Activated CD4-positive, alpha-beta T cell treated with anti-CD3 and anti-CD28 coated beads for 48 hours (primary cell): ENCODE measurements at regions not wholly inside any gene's neighbourhood (a gene's known extent, or its start where the extent isn't known, plus 50 kb on each side); places are given as distances from the start of the nearest gene placed in this dataset.

Experiments
- DNase-seq: peaks from one replicate; pipeline ENCODE4 v3.0.0-alpha.2; 2020

DNA sequence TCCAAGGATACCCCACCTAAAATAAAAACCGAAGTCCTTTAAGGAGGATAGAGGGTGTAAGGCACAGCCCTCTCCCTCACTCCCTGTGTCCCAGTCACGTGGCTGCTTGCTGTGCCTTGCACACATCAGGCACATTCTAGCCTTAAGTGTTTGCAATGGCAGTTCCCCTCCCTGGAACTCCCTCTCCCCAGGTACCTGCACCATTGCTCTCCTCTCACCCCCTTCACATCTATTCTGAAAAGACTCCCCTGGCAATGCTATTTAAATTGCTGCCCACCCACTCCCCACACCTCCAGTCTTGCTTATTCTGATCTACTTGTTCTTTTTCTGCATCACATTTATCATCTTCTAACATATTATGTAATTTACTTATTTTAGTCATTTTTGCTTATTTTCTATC lies 91.6 kb upstream of the LNX1 start:
- DNase-seq, result no peak

DNA sequence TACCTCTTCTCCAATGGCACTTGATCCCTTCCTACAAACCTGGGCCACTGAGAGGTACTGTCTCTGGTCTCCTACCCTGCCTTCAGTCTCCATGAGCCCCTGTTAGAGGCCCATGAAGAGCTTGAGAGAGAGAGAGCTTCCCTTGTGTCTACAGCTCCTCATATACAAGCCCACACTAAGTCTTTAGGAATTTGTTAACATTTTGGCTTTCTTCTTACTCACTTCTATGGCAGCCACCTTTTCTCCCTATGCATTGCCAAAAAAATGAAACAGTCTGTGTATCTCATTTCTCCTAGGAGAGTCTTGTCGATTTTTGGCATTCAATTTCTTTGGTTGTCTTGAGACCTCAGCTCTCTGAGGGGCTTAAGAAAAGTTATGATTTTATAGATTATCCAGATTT lies 90.9 kb upstream of the LNX1 start:
- no peak for DNase-seq

DNA sequence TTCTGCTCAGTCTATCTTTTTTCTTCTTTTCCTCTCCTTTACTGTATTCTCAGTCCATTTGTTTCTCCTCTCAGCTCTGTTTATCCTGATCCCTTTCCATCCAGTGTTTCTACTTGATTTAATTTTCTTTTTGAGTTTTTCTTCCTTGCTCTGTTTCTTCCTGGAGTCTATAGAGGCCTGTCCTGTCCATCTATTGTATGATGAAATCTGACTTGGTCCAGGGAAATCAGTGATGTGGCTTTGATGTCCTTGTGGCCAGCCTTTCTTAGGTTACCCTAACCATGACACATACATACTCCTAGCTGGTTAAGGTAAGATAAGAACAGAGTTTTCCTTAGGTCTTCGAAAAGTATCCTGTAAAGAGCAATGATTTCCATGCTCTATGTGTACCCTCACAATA lies 89.3 kb upstream of the LNX1 start:
- no peak for DNase-seq

DNA sequence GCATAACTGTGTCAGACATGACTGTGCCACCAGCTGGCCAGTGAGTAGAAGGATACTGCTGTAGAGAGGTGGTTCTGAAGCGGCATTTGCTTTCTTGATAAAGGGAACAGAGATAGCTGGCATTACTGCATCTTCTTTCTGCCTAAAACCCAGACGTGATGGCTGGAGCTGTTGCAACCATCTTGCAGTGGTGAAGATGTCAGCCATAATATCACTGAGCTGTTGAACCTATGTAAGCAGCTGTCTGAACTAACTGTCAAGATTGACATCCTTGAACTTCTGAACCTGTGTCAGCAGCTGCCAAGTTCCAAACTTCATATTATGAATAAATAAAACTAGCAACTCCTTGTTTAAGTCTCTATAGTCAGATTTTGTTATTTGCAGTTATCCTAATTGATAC lies 88.9 kb upstream of the LNX1 start:
- DNase-seq, result no peak

DNA sequence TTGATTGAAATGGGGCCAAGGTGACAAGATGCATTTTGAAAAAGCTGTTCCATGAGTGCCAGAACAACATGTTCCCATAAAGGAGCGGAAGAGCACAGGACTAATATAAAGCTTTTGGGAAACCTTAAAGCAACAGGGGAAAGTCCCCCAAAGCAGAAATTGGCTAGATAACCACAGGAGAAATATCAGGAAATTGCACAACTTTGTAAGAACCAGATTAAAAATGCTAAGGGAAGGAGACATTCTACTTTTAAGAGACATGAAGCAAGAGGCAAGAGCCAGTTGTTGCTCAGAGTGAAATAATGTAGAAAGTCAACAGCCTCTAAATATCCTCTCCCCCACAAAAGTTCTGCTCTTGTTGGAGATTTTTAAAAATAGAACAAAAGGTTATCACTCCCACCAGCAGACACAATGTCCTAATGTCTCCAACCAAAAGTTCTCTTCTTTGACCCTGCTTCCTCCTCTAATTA lies 85.2 kb upstream of the LNX1 start:
- no peak for DNase-seq

DNA sequence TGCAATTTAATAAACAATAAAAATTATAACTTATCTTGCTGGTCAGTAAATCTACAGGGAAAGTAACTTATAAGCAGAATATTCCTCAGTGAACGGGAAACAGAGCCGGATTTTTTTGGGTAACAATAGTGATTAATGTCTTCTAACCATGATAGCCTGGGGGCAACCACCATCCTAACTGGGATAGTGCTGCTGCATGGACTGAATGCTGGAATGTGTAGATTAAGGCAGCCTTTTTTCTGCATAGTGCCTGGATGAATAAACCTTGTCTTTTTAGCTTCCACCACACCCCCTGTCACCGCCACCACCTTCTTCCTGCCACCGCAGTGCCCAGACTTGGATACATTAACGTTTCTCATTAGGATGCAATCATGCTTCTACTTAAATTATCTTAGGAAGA lies 83.6 kb upstream of the LNX1 start:
- no peak for DNase-seq

DNA sequence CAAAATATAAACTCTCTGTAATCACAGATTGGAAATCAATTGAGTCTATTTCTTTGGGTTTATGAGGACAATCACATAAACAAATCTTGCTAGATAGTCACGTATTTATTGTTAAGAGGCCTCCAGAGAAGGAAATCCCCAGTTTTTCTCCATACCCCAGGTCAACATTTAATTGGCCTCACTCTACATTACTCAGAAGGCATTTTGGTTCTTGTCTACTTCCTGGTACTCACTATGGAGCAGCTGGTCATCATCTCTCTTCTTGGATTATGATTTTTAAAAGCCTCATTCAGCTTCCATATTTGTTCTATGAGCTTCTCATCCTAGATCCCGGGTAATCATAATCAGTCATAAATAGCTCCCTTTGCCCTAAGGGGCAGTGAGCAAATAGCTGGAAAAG lies 81.6 kb upstream of the LNX1 start:
- no peak for DNase-seq

DNA sequence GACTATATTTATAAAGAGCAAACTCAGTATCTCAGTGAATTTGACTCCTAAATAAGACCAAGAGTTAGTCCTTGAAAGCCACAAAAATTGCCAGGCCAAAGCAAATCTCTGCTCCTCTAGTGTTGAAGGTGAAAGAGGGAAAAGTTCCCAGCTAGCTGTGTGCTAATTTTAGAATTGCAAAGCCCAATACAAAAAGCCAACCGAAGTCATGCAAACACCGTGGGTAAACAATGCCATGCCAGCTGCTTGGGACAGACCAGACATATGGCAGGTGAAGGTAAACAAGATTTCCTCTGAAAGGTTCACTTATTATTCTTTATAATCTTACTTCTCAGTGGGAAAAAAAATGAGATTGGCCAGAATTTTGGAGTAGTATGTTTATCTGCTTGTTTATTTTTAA lies 80.5 kb upstream of the LNX1 start:
- no peak for DNase-seq

DNA sequence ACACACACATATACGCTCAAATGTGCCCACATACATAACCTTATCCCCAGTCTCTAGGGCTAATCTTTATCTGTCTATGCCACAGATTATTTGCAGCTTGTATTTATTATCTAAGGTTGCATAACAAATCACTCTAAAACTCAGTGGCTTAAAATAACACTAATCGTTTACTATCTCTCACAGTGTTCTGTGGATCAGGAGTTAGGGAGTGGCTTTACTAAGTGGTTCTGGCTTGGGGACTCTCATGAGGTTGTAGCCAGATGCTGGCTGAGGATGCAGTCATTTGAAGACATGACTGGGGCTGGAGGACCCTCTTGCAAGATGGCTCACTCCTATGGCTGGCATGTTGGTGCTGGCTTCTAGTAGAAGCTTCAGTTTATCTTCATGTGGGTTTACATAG lies 68.5 kb upstream of the LNX1 start:
- DNase-seq, result no peak

DNA sequence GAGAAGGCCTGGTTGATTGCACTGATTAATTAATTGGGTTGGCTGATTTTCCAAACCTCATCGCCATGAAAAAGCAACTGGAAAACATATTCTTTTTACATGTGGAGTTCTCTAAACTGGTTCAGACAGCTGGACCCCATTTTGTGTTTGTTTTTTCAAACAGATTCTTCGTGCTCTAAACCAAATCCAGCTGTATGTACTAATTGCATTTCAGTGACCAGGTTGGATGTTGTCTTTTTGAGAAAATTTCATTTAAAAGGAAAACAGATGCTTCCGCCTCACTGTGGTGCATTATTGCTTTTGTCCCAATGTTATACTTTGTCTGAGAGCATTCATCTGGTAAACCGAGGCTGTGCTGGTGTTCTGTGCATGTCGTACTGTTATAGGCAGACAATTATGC lies 67.8 kb upstream of the LNX1 start:
- no peak for DNase-seq

DNA sequence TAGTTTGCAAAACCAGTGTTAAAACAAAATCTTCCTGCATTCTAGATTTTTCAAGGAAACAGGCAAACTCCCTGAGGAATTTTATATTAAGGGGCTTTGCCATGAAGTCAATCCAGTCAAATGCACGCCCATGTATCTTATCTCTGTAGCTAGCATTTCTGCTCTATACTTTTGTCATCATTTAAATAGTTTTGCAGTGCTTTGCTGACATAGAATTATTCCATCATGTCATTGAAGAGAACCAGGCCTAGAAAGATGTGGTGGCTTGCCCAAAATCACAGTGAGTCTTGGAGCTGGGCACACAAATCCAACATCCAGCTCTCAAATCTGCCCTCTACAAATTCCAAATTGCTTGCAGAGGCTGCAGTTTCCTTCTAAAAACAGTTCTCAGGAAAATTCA lies 66.7 kb upstream of the LNX1 start:
- DNase-seq, result no peak

DNA sequence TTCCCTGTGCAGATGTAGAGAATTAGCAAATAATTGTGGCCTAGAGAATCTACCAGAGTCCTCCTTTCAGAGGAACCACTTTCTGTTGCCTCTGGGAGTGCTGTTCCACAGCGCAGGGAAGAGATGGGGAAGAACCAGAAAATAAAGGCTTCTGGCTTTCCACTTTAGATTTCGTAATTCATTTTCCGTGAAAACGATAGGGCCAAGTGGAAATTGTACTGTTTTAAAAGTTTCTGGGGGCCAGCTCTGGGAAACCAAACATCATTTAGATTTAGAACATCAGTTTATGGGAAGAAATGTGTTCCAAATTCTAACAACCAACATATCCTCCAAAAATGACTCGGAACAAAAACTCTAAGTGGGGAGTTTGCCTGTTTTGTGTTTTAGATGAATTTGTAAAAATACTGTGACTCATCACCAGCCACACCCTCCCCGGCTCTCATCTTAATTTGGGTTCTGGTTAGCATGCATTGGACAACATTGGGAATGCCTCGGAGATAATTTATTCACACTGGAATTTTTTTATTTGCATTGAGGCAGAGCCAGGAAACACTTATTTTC lies 65.2 kb upstream of the LNX1 start:
- no peak for DNase-seq

DNA sequence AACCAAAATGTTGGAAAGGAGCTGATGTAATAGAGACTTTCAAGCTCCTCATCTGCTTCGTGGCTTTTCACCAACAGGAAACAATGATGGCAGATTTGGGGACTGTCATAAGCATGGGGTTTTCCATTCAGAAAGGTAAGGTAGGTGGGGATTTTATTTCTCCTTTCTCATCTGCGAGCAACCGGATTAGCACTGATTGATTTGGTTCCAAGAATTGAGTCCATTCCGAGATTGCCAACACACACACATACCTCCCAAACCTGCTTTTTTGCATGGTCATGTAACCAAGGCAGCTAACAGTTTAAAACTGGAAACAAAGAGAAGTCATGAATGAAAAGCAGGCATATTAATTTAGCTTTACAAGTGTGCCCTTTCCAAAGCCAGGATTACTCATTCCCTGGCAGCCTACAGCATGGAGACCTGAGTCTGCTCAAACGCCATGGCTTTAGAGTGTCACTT lies 63.0 kb upstream of the LNX1 start:
- no peak for DNase-seq

DNA sequence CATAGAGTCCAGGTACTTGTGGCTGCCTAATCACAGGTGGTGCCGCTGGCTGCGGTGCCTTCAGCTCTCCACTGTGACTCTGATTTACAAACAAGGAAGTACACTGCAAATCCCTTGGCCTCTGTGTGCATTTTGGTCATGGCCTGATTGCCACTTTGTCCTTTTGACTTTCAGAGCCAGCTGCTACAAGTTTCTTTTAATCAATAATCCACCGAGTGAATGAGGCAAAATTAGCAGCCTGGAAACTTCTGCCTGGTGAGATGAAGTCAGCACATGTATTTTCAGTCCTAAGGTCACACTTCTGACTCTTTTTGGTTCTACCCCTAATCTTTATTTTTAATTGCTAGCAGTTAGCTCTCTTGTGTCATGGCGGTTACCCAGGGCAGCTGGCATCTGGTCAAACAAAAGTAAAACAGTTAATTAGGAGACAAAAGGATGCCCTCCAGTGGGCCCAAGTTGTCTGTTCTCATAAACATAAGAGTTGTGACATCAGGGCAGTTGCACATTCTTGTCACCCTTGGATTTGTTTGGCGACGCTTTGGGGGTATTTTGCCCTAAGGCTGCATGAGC lies 62.3 kb upstream of the LNX1 start:
- no peak for DNase-seq

DNA sequence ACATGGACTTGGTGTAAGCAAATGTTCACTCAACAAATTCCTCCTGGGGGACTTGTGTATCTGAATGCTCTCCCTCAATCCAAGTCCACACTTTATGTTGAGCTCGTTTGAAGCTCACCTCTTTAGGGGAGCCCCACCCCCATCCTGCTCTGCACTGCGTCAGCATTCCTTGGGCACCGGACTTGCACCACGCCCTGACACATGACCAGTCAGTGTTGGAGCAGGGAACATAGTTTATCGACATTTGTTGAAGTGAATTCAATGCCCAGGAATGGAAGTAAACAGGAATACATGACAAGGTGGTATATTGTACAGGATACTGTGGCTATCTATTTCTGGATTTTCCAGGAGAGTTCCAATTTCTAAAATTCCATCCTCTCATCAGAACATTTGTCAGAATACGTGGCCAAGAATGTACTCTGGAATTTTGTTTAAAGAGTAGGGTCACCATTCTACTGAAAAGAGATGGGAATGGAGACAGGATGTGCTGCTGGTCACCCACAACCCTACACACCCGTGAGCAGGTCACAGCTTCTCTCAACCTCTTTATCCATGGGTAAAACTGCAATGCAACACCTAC lies 60.0 kb upstream of the LNX1 start:
- no peak for DNase-seq

DNA sequence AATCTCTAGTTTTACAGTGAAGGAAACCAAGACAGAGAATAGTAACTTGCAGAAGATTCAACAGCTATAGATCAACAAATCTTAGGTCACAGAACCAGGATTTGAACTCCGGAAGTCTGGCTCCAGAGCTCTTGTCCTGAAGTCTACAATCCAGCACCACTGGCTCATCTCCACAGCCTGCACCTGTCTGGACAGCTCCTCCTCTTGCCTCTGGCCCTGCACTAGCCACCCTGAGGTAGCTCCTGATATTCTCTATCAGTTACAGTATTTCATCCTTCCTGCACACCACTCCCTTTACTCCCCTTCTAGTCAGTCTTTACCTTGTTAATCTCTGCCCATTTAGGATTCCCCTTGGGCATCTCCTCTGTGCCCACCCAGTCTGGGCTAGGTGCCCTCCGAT lies 58.1 kb upstream of the LNX1 start:
- no peak for DNase-seq

DNA sequence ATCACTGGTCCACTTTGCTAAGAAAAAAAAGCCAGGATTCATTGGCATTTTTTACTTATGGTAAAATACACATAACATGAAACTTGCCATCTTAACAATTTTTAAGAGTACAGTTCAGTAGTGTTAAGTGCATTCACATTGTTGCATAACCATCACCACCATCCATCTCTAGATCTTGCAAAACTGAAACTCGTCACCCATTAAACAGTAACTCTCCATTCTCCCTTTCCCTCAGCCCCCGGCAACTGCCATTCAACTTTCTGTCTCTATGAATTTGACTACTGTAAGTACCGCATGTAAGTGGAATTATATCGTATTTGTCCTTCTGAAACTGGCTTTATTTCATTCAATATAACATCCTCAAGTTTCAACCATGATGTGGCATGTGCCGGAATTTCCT lies 56.3 kb upstream of the LNX1 start:
- DNase-seq, result no peak

DNA sequence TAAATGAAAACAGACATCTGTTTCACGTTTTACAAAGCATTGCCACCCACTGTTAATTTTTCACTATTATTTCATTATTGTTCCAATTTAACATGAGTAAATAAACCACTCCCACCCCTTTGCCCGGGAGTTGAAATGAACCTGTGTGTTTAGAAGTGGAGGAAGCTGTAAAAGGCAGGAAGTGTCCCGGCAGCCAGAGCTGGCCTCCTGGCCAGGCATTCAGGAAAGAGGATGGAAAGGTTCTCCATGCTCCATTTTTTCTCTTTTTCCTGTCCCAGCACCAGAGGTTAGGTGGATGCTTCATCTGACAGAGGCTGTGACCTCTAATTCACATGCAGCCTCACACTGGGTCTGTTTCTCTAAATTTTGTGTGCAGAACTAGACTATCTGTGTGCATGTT lies 55.5 kb upstream of the LNX1 start:
- DNase-seq, result no peak

DNA sequence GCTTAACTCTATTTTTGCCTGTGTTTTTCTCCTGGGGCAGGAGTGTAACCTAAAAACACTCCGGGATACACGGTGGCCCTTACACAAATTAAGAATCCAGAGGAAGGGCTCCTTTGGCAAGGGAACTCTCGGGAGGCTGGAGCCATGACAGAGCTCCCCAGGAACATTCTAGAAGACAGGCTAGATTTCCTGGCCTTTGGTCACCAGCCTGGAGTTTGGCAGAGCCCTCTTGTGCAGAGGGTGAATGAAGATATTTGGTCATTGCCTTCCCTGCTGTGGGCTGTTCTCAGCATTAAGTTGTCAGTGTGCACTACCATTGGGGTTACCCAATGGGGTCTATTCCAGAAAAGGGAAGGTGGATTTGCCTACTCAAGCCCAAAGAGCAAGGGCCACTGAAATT lies 53.8 kb upstream of the LNX1 start:
- DNase-seq, result no peak

DNA sequence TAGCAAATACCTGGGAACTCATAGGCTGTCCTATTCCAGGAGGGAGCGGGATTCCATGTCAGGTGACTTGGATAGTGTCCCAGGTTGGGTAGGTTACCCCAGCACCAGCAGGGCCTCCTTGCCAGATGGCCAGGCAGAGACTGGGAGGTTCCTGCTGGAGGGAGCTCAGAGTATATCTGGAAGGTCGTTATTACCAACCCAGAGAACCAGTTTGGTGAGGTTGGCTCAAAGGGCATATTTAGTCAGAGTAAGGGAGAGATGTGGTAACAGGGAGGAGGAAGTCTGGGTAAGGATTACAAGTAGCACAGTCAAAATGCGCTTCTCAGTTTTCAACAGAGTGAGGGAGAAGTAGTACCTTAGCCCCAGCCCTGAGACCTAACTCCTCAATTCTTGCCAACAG lies 53.3 kb upstream of the LNX1 start:
- DNase-seq, result no peak
